H9 (cell line): ENCODE measurements at regions not wholly inside any gene's neighbourhood (a gene's known extent, or its start where the extent isn't known, plus 50 kb on each side); places are given as distances from the start of the nearest gene placed in this dataset.

ENCODE experiments used
- DNase-seq: peaks from one replicate; pipeline ENCODE4 v3.0.0-alpha.2; 2017
- H2AFZ ChIP-seq: one replicate; pipeline ENCODE4 v1.6.1; 2013; ENCODE audit warnings: mild to moderate bottlenecking, low read length, control low read depth, moderate library complexity
- H2AK5ac ChIP-seq: 2 replicates; pipeline ENCODE4 v1.6.1; 2013; ENCODE audit warnings: low read length, control low read depth, mixed read lengths; ENCODE audit not compliant: insufficient read length
- H2BK120ac ChIP-seq: one replicate; pipeline ENCODE4 v1.6.1; 2013; ENCODE audit warnings: low read depth, mild to moderate bottlenecking, low read length, control low read depth, inconsistent platforms; ENCODE audit not compliant: poor library complexity, severe bottlenecking
- H2BK12ac ChIP-seq: 2 replicates; pipeline ENCODE4 v1.6.1; 2013; ENCODE audit warnings: low read length, control low read depth, mixed read lengths, low read depth; ENCODE audit not compliant: insufficient read length
- H2BK15ac ChIP-seq: 2 replicates; pipeline ENCODE4 v1.6.1; 2013; ENCODE audit warnings: low read depth, low read length, control low read depth
- H2BK20ac ChIP-seq: one replicate; pipeline ENCODE4 v1.6.1; 2013; ENCODE audit warnings: low read depth, mild to moderate bottlenecking, low read length, control low read depth, inconsistent platforms; ENCODE audit not compliant: poor library complexity, severe bottlenecking
- H2BK5ac ChIP-seq: 2 replicates; pipeline ENCODE4 v1.6.1; 2013; ENCODE audit warnings: low read length, control low read depth, mixed read lengths; ENCODE audit not compliant: insufficient read length
- H3K14ac ChIP-seq: 2 replicates; pipeline ENCODE4 v1.6.1; 2013; ENCODE audit warnings: low read length, control low read depth; ENCODE audit not compliant: insufficient read depth
- H3K18ac ChIP-seq: 2 replicates; pipeline ENCODE4 v1.6.1; 2013; ENCODE audit warnings: low read depth, mild to moderate bottlenecking, mixed read lengths, low read length, control low read depth; ENCODE audit not compliant: insufficient read length
- H3K23ac ChIP-seq: 2 replicates; pipeline ENCODE4 v1.6.1; 2013; ENCODE audit warnings: low read length, control low read depth, mixed read lengths, low read depth; ENCODE audit not compliant: insufficient read length
- H3K23me2 ChIP-seq: 2 replicates; pipeline ENCODE4 v1.6.1; 2013; ENCODE audit warnings: low read depth, mild to moderate bottlenecking, mixed read lengths, low read length, control low read depth; ENCODE audit not compliant: insufficient read length, poor library complexity, severe bottlenecking
- H3K27ac ChIP-seq: 2 replicates; pipeline ENCODE4 v1.5.1; 2013; ENCODE audit warnings: low read length, control low read depth, mixed read lengths, low read depth; ENCODE audit not compliant: insufficient read length
- H3K27me3 ChIP-seq: 2 replicates; pipeline ENCODE4 v1.6.1; 2013; ENCODE audit warnings: low read length, control low read depth, inconsistent platforms; ENCODE audit not compliant: insufficient read depth
- H3K4ac ChIP-seq: 2 replicates; pipeline ENCODE4 v1.6.1; 2013; ENCODE audit warnings: low read depth, mild to moderate bottlenecking, control low read depth, inconsistent platforms, low read length, moderate library complexity
- H3K4me1 ChIP-seq: 2 replicates; pipeline ENCODE4 v1.6.1; 2013; ENCODE audit warnings: low read length, control low read depth, inconsistent platforms; ENCODE audit not compliant: insufficient read depth
- H3K4me2 ChIP-seq: 2 replicates; pipeline ENCODE4 v1.6.1; 2013; ENCODE audit warnings: low read length, control low read depth, mixed read lengths; ENCODE audit not compliant: insufficient read length, insufficient read depth
- H3K56ac ChIP-seq: 2 replicates; pipeline ENCODE4 v1.6.1; 2013; ENCODE audit warnings: low read depth, mild to moderate bottlenecking, mixed read lengths, low read length, control low read depth; ENCODE audit not compliant: insufficient read length
- H3K79me1 ChIP-seq: 2 replicates; pipeline ENCODE4 v1.6.1; 2013; ENCODE audit warnings: low read depth, mild to moderate bottlenecking, moderate library complexity, low read length, control low read depth, inconsistent platforms; ENCODE audit not compliant: insufficient read depth, poor library complexity, severe bottlenecking
- H3K79me2 ChIP-seq: 2 replicates; pipeline ENCODE4 v1.6.1; 2013; ENCODE audit warnings: low read length, control low read depth, inconsistent platforms; ENCODE audit not compliant: insufficient read depth
- H3K9ac ChIP-seq: 2 replicates; pipeline ENCODE4 v1.6.1; 2013; ENCODE audit warnings: low read length, control low read depth, mixed read lengths; ENCODE audit not compliant: insufficient read length; ENCODE audit errors: extremely low read depth
- H3K9me3 ChIP-seq: one replicate; pipeline ENCODE4 v1.6.1; 2013; ENCODE audit warnings: low read depth, low read length, inconsistent platforms; ENCODE audit not compliant: control insufficient read depth
- H3T11ph ChIP-seq: one replicate; pipeline ENCODE4 v1.6.1; 2013; ENCODE audit warnings: mild to moderate bottlenecking, low read length, control low read depth, inconsistent platforms
- H4K20me1 ChIP-seq: one replicate; pipeline ENCODE4 v1.6.1; 2013; ENCODE audit not compliant: control insufficient read depth, insufficient read length, insufficient read depth
- H4K5ac ChIP-seq: 2 replicates; pipeline ENCODE4 v1.6.1; 2013; ENCODE audit warnings: low read depth, mild to moderate bottlenecking, mixed read lengths, low read length, control low read depth; ENCODE audit not compliant: insufficient read length
- H4K8ac ChIP-seq: replicated peaks from 2 replicates; pipeline ENCODE4 v1.6.1; 2013; ENCODE audit warnings: low read length, control low read depth, mixed read lengths, low read depth; ENCODE audit not compliant: insufficient read length
- H4K91ac ChIP-seq: 2 replicates; pipeline ENCODE4 v1.6.1; 2013; ENCODE audit warnings: low read depth, mild to moderate bottlenecking, moderate library complexity, mixed read lengths, low read length, control low read depth; ENCODE audit not compliant: insufficient read length
- H3K27ac Mint-ChIP-seq, 3 experiments: 2 replicates in 2 of 3; 3 replicates in 1 of 3; pipeline ENCODE4 v1.8.0; 2020 to 2021; ENCODE audit warnings: mixed read lengths in 3 of 3, mild to moderate bottlenecking in 1 of 3, moderate library complexity in 1 of 3
- H3K27me3 Mint-ChIP-seq: 2 replicates; pipeline ENCODE4 v1.8.0; 2021; ENCODE audit warnings: low read depth, mild to moderate bottlenecking, moderate library complexity, mixed read lengths
- H3K36me3 Mint-ChIP-seq, 3 experiments: 2 replicates in 2 of 3; 3 replicates in 1 of 3; pipeline ENCODE4 v1.8.0; 2020 to 2021; ENCODE audit warnings: low read depth in 3 of 3, mixed read lengths in 3 of 3; ENCODE audit not compliant: insufficient read depth in 1 of 3
- H3K4me1 Mint-ChIP-seq, 2 experiments: 2 replicates each; pipeline ENCODE4 v1.8.0; 2020; ENCODE audit warnings: mixed read lengths in 2 of 2
- H3K4me3 Mint-ChIP-seq, 2 experiments: 2 replicates in 1 of 2; 3 replicates in 1 of 2; pipeline ENCODE4 v1.8.0; 2020 to 2021; ENCODE audit warnings: mild to moderate bottlenecking in 2 of 2, mixed read lengths in 2 of 2, moderate library complexity in 1 of 2
- H3K9me3 Mint-ChIP-seq, 2 experiments: 2 replicates in 1 of 2; 3 replicates in 1 of 2; pipeline ENCODE4 v1.8.0; 2020; ENCODE audit warnings: mild to moderate bottlenecking in 2 of 2, mixed read lengths in 2 of 2, moderate library complexity in 1 of 2
- CTCF ChIP-seq: fragments of 200-600 bp; sonication (generic); conservative IDR thresholded peaks from 3 replicates; pipeline ENCODE4 v1.8.0; 2021; ENCODE audit warnings: antibody characterized with exemption, mild to moderate bottlenecking

- no peak overlapping the region for H2BK20ac ChIP-seq
These were observed 503.3 kb downstream of the PRR16 start for GRCh38 chr5:120967366-120967765.

More at GRCh38 chr5:120967366-120967765, 503.3 kb downstream of the PRR16 start:
- no peak overlapping the region for H2AFZ ChIP-seq
- no peak overlapping the region for H3K14ac ChIP-seq
- no peak overlapping the region for H3K4me2 ChIP-seq
- no peak overlapping the region for H2BK120ac ChIP-seq
- no peak overlapping the region for H3K56ac ChIP-seq
- no peaks in the 10 kb centered on the region for H3K79me1 ChIP-seq
- H3T11ph ChIP-seq = no peak overlapping the region
- H3K9me3 ChIP-seq = no peaks in the 10 kb centered on the region
- no peak overlapping the region for H4K5ac ChIP-seq
- TF ChIP-seq CTCF = no peak
- no peak overlapping the region for H3K4ac ChIP-seq
- H3K4me3 Mint-ChIP-seq = no peak overlapping the region
- no peaks in the 10 kb centered on the region; a peak in 1 of 7 replicates for H3K36me3 Mint-ChIP-seq
- H3K23ac ChIP-seq = no peak overlapping the region
- H2AK5ac ChIP-seq = no peak overlapping the region
- no peaks in the 10 kb centered on the region for H3K23me2 ChIP-seq
- no peak for DNase-seq
- H3K4me1 ChIP-seq = no peaks in the 10 kb centered on the region
- no peaks in the 10 kb centered on the region for H3K27me3 Mint-ChIP-seq
- H4K8ac ChIP-seq = no peak overlapping the region
- H4K20me1 ChIP-seq = no peaks in the 10 kb centered on the region
- H3K9ac ChIP-seq = no peak overlapping the region
- no peak overlapping the region for H3K27ac Mint-ChIP-seq
- no peaks in the 10 kb centered on the region for H3K27me3 ChIP-seq
- H3K18ac ChIP-seq = no peak overlapping the region
- no peaks in the 10 kb centered on the region; a peak in 2 of 5 replicates for H3K9me3 Mint-ChIP-seq
- H3K79me2 ChIP-seq = no peaks in the 10 kb centered on the region
- H2BK15ac ChIP-seq = no peak overlapping the region
- H4K91ac ChIP-seq = no peak overlapping the region
- no peak overlapping the region for H2BK5ac ChIP-seq
- H3K4me1 Mint-ChIP-seq = no peaks in the 10 kb centered on the region
- no peak overlapping the region for H3K27ac ChIP-seq
- no peak overlapping the region for H2BK12ac ChIP-seq
